Glutamatergic neuron (in vitro differentiated cells): ENCODE measurements at regions not wholly inside any gene's neighbourhood (a gene's known extent, or its start where the extent isn't known, plus 50 kb on each side); places are given as distances from the start of the nearest gene placed in this dataset.

ENCODE experiments used
- DNase-seq: peaks from one replicate; pipeline ENCODE4 v3.0.0; 2022
- H3K27ac Mint-ChIP-seq: one replicate; pipeline ENCODE4 v1.8.0; 2020; ENCODE audit warnings: mild to moderate bottlenecking, mixed read lengths, inconsistent platforms; ENCODE audit not compliant: unreplicated experiment
- H3K27me3 Mint-ChIP-seq: one replicate; pipeline ENCODE4 v1.8.0; 2020; ENCODE audit warnings: mild to moderate bottlenecking, moderate library complexity, mixed read lengths, inconsistent platforms; ENCODE audit not compliant: unreplicated experiment
- H3K36me3 Mint-ChIP-seq: one replicate; pipeline ENCODE4 v1.8.0; 2020; ENCODE audit warnings: mild to moderate bottlenecking, mixed read lengths, inconsistent platforms; ENCODE audit not compliant: unreplicated experiment
- H3K4me1 Mint-ChIP-seq: one replicate; pipeline ENCODE4 v1.8.0; 2020; ENCODE audit warnings: mild to moderate bottlenecking, low read depth, mixed read lengths, inconsistent platforms; ENCODE audit not compliant: unreplicated experiment
- H3K4me3 Mint-ChIP-seq: one replicate; pipeline ENCODE4 v1.8.0; 2020; ENCODE audit warnings: mild to moderate bottlenecking, mixed read lengths, inconsistent platforms; ENCODE audit not compliant: unreplicated experiment
- H3K9me3 Mint-ChIP-seq: one replicate; pipeline ENCODE4 v1.8.0; 2020; ENCODE audit warnings: mild to moderate bottlenecking, moderate library complexity, mixed read lengths, inconsistent platforms; ENCODE audit not compliant: unreplicated experiment
- TF ChIP-seq, protein P1 (sequence below): fragments of 200-600 bp; sonication (generic); IDR thresholded peaks from one replicate; pipeline ENCODE4 v1.5.0; 2021; ENCODE audit not compliant: partially characterized antibody, unreplicated experiment

- H3K27ac Mint-ChIP-seq: no peak overlapping the region
- peaks cover 12% of the 10 kb centered on the region for H3K9me3 Mint-ChIP-seq
- H3K4me3 Mint-ChIP-seq: no peak overlapping the region
- H3K27me3 Mint-ChIP-seq: peaks cover 5% of the 10 kb centered on the region
- TF ChIP-seq, protein P1, sequence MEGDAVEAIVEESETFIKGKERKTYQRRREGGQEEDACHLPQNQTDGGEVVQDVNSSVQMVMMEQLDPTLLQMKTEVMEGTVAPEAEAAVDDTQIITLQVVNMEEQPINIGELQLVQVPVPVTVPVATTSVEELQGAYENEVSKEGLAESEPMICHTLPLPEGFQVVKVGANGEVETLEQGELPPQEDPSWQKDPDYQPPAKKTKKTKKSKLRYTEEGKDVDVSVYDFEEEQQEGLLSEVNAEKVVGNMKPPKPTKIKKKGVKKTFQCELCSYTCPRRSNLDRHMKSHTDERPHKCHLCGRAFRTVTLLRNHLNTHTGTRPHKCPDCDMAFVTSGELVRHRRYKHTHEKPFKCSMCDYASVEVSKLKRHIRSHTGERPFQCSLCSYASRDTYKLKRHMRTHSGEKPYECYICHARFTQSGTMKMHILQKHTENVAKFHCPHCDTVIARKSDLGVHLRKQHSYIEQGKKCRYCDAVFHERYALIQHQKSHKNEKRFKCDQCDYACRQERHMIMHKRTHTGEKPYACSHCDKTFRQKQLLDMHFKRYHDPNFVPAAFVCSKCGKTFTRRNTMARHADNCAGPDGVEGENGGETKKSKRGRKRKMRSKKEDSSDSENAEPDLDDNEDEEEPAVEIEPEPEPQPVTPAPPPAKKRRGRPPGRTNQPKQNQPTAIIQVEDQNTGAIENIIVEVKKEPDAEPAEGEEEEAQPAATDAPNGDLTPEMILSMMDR: no peak
- DNase-seq: no peak
- peaks cover 12% of the 10 kb centered on the region for H3K36me3 Mint-ChIP-seq
- H3K4me1 Mint-ChIP-seq: peaks cover under 1% of the 10 kb centered on the region
Observed at GRCh38 chr2:236843161-236843968, 242.3 kb upstream of the COPS8 start.

DNA sequence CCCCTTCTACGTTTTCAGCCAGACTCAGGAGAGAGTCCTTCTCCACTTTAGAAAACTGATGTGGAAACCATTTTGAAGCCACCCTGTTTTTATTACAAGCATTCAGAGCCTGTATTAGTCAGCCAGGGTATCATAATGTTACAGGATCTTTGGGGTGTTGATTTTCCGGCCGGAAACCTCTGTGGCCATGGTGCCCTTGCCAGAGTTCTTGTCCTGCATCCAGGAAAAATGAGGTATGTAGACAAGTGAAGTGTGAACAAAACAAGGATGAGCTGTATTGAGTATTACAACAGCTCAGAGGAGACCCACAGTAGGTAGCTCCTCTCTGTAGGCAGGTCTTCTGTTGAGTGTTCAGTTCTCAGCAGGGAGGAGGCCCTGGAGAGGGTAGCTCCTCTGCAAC is 241.0 kb upstream of the COPS8 start:
- DNase-seq: no peak
- peaks cover 4% of the 10 kb centered on the region for H3K4me1 Mint-ChIP-seq
- peaks cover 15% of the 10 kb centered on the region for H3K36me3 Mint-ChIP-seq
- no peak overlapping the region for H3K27ac Mint-ChIP-seq
- H3K4me3 Mint-ChIP-seq: no peak overlapping the region
- H3K27me3 Mint-ChIP-seq: peaks cover 5% of the 10 kb centered on the region
- H3K9me3 Mint-ChIP-seq: peaks cover 12% of the 10 kb centered on the region
- TF ChIP-seq, protein P1: no peak

DNA sequence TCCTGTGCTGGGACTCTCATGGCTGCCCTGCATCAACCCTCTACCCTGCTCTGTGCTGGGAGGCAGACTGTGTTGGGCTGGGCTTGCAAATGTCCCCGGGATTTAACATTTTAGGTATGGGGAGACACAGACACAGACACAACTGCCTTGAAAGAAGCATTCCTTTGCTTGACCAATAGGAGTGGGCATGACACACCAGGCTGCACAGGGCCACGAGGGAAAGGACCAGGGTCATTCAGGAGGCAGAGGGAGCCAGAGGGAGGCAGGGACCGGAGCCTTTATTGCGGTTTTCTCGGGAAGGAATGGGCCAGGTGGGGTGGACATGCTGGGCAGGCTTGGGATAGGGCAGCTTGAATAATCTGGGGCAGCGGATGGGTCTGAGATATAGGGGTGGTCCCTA is 238.7 kb upstream of the COPS8 start:
- Mint-ChIP-seq H3K4me3 (no peak overlapping the region), H3K9me3 (peaks cover 10% of the 10 kb centered on the region), H3K4me1 (peaks cover 4% of the 10 kb centered on the region), H3K27ac (no peak overlapping the region), H3K27me3 (peaks cover 7% of the 10 kb centered on the region), H3K36me3 (peaks cover 17% of the 10 kb centered on the region)
- TF ChIP-seq, protein P1: no peak
- DNase-seq: no peak

DNA sequence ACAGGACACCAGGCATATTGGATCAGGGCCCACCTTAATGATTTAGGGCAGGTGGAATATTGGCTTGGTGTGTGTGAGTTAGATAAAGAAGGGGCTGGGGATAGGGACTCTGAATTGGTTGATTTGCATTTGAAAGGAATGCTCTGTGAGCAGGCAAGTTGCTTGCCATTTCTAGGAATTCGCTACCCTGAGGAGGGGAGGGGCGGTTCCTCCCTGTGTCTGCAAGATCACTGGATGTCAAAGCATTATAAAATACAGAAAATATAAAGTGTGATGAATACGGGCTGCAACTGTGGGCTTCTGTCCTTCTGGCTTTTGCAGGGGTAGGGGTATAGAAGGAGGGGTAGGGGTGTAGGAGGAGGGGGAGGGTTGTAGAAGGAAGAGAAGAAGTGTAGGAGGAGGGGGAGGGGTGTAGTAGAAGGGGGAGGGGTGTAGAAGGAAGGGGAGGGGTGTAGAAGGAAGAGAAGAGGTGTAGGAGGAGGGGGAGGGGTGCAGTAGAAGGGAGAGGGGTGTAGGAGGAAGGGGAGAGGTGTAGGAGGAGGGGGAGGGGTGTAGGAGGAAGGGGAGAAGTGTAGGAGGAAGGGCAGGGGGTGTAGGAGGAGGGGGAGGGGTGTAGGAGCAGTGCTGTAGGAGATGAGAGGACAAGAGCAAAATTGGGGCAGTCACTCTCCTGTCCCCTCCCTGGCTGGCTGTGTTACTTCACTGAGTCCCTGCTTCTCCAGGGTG is 238.0 kb upstream of the COPS8 start:
- TF ChIP-seq, protein P1: no peak
- Mint-ChIP-seq H3K4me1 (peaks cover 5% of the 10 kb centered on the region), H3K27me3 (peaks cover 7% of the 10 kb centered on the region), H3K36me3 (peaks cover 17% of the 10 kb centered on the region), H3K4me3 (no peak overlapping the region), H3K27ac (no peak overlapping the region), H3K9me3 (peaks cover 8% of the 10 kb centered on the region)
- DNase-seq: no peak

DNA sequence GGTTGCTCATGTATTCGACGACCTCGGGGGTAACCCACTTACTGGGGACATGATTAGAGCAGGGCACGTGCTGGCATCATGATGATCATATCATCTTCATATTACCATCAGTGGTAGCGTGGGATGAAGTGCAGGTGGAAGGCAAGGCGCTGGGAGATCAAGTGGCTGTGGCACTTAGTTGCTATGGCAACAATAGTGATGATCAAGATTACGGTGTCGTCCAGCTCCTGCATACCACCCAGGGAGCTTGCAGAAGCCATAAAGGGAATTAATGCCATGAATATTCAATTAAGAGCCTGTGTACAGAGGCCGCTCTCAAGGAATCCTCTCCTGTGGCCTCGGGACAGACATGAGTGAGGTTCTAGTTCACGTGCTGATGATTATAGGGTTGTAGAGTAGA is 237.2 kb upstream of the COPS8 start:
- Mint-ChIP-seq H3K27ac (no peak overlapping the region), H3K4me3 (no peak overlapping the region), H3K27me3 (peaks cover 7% of the 10 kb centered on the region), H3K36me3 (peaks cover 16% of the 10 kb centered on the region), H3K9me3 (peaks cover 8% of the 10 kb centered on the region), H3K4me1 (peaks cover 9% of the 10 kb centered on the region)
- DNase-seq: no peak
- TF ChIP-seq, protein P1: no peak
